HG03025 (cell line): ENCODE measurements at regions not wholly inside any gene's neighbourhood (a gene's known extent, or its start where the extent isn't known, plus 50 kb on each side); places are given as distances from the start of the nearest gene placed in this dataset.
"Not testable (repeated sequence)": the region's sequence is repeated elsewhere in the genome, so short reads cannot be mapped to it uniquely, and the experiment has no call there.

ENCODE experiments used
- ATAC-seq: cut with Tn5 transposase; IDR thresholded peaks from one replicate; pipeline ENCODE4 v1.9.1; 2021; ENCODE audit warnings: mild to moderate bottlenecking, moderate library complexity; ENCODE audit not compliant: unreplicated experiment, low FRiP score

- no peak for ATAC-seq
These were observed 109.3 kb upstream of the IFNE start for GRCh38 chr9:21591221-21592062.

GRCh38 chr9:21592063-21592338 lies 109.9 kb upstream of the IFNE start:
- no peak for ATAC-seq

DNA sequence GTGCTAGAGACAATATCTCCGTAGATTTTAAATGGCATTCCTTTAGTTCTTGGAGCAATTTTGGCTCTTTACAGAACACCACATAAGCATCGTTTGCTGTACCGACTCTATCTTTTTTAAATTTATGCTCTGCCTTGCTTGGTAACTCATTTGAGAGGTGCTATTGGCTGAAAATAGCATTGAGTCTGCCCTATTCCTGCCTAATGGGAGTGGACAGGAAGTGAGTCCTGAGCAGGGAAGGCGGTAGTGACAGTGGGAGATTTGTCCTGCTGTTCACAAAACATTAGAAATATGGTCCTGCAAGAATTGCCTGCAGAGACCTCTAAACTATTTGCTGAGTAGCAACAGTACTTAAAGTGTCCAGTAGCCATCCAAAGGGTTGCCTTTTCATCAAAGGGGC lies 115.2 kb upstream of the IFNE start:
- no peak for ATAC-seq

DNA sequence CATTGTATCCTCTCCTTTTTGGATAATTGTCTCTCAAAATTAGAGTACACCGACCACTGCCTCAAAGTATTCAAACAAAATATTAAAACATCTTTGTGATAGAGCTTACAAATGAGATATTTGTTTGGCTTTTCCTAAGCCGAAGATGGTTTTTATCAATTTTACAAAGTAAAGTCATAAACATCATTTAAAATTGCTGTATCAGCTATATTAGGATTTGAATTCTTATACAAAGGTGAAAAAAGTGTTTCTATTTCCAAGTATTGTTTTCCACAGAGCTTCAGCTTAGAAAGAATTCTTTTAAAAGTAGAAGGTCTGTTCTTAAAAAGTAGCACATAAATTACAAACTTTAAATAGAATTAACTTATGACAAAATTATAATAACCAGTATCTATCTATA lies 116.6 kb upstream of the IFNE start:
- no peak for ATAC-seq

DNA sequence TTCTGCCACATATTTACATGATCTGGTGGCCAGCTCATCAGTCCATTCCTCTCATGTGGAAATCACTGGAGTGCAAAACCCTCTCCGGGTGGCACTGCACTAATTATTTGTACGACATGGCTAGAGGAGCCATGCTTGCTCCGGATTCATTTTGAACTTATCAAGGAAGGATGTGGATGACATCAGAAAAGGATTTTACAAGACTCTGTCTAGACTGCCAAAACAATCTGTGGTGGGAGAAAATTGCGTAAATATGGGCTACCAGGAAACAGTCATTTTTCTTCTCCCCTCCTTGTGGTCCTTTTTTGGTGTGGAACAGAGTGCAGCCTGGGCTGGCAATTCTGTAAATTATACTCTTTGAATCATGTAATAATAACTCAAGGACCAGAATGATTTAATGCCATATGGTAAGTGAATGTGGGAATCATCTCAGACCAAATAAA lies 123.4 kb upstream of the IFNE start:
- no peak for ATAC-seq

GRCh38 chr9:21607576-21607975 lies 125.5 kb upstream of the IFNE start:
- no peak for ATAC-seq

DNA sequence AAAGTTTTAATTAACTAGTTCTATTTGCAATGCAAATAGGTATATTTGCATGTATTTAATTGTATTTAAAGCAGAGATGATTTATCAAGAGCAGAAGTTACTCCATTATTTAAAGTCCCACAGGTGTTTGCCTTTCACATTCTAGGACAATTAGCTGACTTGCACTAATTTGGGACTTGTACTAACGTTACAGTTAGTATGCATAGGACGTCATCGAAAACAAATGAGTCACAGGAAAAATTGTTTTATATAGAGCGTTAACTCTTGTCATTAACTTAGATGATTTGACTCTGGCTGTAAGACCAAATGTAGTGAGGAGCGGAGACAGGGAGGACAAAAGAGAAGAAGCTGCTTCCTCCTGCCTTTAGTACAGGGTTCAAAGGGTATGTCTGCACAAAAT lies 126.1 kb upstream of the IFNE start:
- no peak for ATAC-seq

GRCh38 chr9:21609506-21609905 lies 127.4 kb upstream of the IFNE start:
- ATAC-seq, result no peak

GRCh38 chr9:21611891-21612290 lies 129.8 kb upstream of the IFNE start:
- no peak for ATAC-seq

- no peak for ATAC-seq
These were observed 132.9 kb upstream of the IFNE start for GRCh38 chr9:21615018-21615417.

DNA sequence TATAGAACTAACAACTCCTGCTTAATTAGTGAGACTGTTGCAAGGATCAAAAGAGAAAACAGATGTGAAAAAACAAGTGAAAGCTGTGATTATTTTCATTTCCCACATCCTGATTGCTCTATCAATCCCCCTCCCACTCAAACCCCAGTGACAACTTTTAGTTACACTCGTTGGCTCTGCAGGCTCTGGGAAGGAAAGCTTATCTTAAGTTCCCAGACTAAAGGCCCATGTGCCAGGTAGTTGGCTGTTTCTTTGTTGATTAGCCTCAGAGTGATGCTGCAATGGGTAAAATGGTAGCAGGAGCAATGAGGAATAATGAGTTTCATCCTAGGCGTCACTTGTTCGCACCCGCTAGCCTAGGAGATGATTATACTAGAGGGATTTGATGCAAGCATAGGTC lies 133.3 kb upstream of the IFNE start:
- no peak for ATAC-seq

DNA sequence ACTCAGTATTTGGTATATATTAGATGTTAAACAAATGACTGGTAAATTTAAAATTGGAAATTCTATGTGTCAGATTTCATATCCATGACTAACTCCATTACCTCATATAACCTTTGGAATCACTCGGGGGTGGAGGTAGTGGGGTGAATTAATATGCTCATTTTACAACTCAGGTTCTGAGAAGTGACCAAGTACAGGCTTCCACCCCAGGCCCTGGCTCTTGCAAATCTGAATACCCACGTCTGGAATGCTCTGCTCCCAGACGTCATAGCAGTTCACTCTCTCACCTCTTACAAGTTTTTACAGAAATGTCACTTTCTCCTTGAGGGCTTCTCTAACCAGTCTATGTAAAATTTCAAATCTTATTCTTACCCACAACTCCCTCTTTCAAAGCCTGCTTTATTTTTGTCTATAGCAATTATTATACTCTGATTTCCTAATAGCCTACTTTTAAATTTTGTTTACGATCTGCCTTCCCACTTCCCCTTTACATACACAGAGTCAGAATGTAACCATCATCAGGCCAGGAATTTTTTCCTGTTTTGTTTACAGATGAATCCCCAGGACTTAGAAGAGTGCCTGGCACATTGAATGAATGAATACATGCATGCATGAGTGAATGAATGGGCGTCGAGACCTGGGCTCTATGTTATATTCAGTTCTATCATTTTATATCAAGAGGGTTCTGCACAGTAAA lies 134.1 kb upstream of the IFNE start:
- ATAC-seq, result no peak

- no peak for ATAC-seq
These were observed 142.8 kb upstream of the IFNE start for GRCh38 chr9:21624675-21625644.

GRCh38 chr9:21626493-21626892 lies 144.4 kb upstream of the IFNE start:
- no peak for ATAC-seq

DNA sequence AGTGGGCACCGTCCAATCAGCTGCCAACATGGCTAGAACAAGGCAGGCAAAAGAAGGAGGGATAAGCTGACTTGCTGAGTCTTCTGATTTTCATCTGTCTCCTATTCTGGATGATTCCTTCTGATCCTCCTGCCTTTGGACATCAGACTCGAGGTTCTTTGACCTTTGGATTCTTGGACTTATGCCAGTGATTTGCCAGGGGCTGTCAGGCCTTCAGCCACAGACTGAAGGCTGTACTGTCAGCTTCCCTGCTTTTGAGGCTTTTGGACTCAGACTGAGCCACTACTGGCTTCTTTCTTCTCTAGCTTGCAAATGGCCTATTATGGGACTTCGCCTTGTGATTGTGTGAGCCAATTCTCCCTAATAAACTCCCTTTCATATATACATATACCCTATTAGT lies 146.8 kb upstream of the IFNE start:
- ATAC-seq, result not testable (repeated sequence)

- ATAC-seq, result no peak
These were observed 152.8 kb upstream of the IFNE start for GRCh38 chr9:21634951-21635350.

DNA sequence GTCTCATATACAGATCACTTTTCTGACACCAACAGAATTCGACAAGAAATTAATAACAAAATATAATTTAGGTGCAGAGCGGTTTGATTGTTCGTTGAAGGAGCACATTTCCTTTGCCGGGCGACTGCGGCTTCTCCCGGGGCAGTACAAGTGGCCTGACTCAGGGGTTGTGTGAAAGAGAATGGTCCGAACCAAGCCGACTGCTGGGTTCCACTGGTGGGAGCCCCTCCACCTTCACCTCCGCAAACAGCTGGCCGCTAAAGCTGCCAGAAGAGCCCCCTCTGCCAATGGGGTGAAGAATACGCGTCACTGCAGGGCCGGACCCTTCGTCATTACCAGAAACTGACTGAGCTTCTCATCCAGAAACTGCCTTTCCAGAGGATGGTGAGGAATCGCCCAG lies 156.0 kb upstream of the IFNE start:
- ATAC-seq, result no peak

GRCh38 chr9:21653091-21653490 lies 149.3 kb upstream of the MTAP start:
- no peak for ATAC-seq

DNA sequence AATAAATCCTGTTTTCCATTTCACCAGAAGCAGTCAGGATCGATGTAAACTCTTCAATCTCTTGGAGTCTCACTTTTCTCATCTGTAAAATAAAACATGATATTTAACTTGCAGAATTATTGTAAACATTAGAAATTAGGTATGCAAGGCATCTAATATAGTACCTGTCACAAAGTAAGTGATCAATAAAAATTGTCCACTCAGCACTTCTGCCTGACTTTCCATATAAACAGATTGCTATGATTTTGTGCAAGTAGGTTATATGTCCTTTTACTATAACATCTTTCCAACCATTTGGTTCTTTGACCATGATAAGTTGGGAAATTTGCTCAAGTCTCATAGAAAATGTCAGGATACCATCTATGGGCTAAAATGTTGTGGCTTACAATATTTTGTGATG lies 148.8 kb upstream of the MTAP start:
- no peak for ATAC-seq

DNA sequence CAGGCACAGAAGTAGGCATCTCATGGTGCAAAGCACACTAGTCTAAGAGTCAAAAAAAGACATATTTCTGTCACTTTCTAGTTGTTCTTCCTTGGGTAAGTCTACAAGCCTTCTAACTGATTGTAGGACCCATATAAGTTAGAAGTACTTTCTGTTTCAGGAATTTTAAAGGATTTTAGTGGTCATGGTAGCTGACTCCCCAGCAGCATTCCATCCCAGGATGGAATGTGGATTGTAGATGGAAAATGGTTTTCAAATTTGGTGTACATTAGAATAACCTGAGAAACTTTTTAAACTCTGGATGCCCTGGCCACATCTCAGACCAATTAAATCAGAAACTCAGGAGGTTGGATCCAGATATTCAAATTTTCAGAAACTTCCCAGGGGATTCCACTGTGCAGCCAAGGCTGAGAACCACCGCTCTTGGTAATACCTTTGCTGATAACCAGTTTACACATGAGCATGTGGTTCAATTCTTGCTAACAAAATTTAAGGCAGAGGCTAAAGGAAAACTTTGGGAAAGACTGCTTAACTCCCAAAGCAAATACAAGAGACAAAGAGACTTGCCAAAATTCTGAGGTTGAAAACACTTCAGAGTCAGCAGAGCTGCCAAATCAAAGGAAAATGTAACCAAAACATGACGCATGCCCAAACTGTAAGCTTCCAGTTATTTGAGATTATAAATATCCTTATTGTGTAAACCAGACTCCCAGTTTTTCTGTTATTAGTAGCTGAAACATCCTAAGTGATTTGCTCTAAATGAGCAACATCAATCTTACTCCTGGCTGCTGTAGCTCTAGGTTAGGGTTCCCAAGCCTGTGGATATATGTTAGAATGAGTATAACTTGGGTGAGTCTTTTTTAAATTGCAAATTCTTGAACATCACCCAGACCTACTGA lies 145.4 kb upstream of the MTAP start:
- no peak for ATAC-seq
